ENCODE measurements at regions not wholly inside any gene's neighbourhood (a gene's known extent, or its start where the extent isn't known, plus 50 kb on each side); places are given as distances from the start of the nearest gene placed in this dataset.

DNA sequence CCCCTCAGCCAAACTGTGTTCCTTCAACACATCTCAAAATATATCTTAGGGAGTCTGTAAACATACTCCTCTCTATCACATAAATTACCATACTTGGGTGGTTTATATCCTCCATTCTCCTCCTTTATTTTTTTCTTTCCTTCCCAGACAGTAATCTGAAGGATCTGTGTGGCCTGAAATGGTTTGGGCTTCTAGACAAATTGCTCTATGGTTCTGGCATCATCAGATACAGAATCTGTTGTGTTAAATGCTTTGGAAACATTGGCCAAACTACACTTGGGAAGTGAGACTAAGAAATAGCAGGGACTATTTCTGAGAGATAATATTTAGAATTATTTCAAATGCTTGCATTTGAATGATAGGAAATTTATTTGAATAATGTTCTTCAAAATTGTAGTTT, 353.0 kb upstream of the KCND2 start:
- intact Hi-C loops (cut with micrococcal nuclease) = no loop called here
- no peak for DNase-seq
- Mint-ChIP-seq H3K9me3 (peaks cover 7% of the 10 kb centered on the region), H3K4me3 (no peak overlapping the region), H3K4me1 (no peaks in the 10 kb centered on the region), H3K36me3 (ENCODE audit: low read depth) (no peaks in the 10 kb centered on the region), H3K27me3 (no peaks in the 10 kb centered on the region), H3K27ac (no peak overlapping the region)
- TF ChIP-seq, protein P1, sequence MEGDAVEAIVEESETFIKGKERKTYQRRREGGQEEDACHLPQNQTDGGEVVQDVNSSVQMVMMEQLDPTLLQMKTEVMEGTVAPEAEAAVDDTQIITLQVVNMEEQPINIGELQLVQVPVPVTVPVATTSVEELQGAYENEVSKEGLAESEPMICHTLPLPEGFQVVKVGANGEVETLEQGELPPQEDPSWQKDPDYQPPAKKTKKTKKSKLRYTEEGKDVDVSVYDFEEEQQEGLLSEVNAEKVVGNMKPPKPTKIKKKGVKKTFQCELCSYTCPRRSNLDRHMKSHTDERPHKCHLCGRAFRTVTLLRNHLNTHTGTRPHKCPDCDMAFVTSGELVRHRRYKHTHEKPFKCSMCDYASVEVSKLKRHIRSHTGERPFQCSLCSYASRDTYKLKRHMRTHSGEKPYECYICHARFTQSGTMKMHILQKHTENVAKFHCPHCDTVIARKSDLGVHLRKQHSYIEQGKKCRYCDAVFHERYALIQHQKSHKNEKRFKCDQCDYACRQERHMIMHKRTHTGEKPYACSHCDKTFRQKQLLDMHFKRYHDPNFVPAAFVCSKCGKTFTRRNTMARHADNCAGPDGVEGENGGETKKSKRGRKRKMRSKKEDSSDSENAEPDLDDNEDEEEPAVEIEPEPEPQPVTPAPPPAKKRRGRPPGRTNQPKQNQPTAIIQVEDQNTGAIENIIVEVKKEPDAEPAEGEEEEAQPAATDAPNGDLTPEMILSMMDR (IDR thresholded peaks at IDR 0.05) = no peak
- ATAC-seq (ENCODE audit: low read depth) = no peak
- POLR2A ChIA-PET = no interaction called here
- CTCF ChIA-PET = no interaction called here

DNA sequence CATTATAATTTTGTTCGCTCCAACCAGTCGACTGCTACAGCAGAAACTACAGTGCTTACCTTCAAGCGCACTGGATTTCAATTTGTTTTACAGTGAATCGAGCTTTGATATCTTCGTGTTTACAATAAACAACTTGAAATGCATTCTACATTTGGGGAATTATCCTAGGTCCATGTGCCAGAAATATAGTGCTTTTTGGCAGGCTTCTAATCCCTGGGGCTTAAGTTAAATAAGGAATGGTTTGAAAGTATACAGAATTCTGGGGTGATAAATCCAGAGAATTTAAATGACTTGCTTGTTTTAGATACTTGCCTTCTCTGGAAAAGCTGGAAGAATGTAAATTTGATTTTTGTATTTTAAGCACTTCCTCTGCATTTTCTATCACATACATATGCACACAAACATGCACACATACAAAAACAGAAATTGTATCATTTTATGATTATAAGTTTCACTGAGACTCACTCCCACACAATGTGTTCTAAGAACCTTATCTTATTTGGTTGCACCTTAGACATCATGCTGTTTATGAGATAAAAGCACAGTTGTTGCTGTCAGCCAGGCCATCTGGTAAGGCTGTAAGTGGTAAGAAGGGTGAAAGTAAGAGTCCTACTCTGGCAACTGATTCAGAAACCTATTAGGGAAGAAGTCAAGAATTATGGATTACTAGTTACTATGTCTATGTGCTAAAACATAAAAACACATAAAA, 347.2 kb upstream of the KCND2 start:
- intact Hi-C loops (cut with micrococcal nuclease) = no loop called here
- ChIA-PET POLR2A (no interaction called here), CTCF (no interaction called here)
- TF ChIP-seq, protein P1 (IDR thresholded peaks at IDR 0.05) = no peak
- Mint-ChIP-seq H3K9me3 (no peaks in the 10 kb centered on the region), H3K4me1 (no peaks in the 10 kb centered on the region), H3K36me3 (ENCODE audit: low read depth) (no peaks in the 10 kb centered on the region), H3K27ac (no peak overlapping the region), H3K27me3 (no peaks in the 10 kb centered on the region), H3K4me3 (no peak overlapping the region)
- ATAC-seq (ENCODE audit: low read depth) = no peak
- no peak for DNase-seq

DNA sequence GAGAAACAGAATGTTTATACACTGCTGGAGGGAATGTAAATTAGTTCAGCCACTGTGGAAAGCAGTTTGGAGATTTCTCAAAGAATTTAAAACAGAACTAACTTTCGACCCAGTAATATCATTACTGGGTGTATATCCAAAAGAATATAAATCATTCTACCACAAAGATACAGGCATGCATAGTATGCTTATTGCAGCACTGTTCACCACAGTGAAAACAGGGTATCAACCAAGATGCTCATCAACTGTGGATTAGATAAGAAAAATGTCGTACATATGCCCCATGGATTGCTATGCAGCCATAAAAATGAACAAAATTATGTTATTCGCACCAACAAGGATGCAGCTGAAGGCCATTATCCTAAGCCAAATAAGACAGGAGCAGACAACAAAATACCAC, 343.1 kb upstream of the KCND2 start:
- intact Hi-C loops (cut with micrococcal nuclease) = no loop called here
- ChIA-PET CTCF (no interaction called here), POLR2A (no interaction called here)
- Mint-ChIP-seq H3K4me3 (no peak overlapping the region), H3K4me1 (no peaks in the 10 kb centered on the region), H3K36me3 (ENCODE audit: low read depth) (no peaks in the 10 kb centered on the region), H3K27ac (no peak overlapping the region), H3K27me3 (no peaks in the 10 kb centered on the region), H3K9me3 (no peaks in the 10 kb centered on the region)
- DNase-seq (no peak), ATAC-seq (ENCODE audit: low read depth) (no peak)
- TF ChIP-seq, protein P1 (IDR thresholded peaks at IDR 0.05) = no peak

DNA sequence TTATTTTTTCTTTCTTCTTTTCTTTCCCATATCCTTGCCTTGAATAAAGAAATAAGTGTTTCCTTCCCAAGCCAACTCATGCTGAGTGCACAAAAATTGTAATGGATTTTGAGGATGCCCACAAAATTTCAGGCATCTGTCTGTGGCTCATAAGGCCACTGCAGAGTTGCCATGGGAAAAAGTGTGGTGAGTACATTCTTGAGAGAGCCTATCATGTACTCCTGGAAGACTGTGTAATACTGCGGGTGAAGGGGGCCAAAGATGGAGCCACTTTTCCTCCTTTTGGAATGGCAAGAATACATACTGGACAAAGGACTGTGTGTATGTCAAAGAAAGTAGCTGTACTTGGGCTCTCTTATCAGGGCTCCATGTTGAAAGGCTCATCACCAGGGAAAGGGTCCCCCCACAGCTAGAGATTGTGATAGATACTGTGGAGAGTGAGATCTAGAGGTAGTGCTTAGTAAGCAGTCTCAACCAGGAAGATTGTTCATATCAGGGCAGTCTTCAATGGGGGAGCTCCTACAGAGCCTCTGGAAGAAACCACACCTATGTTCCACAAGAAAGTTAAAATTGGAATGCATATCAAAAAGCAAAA, 341.6 kb upstream of the KCND2 start:
- Mint-ChIP-seq H3K9me3 (no peaks in the 10 kb centered on the region), H3K4me1 (no peaks in the 10 kb centered on the region), H3K36me3 (ENCODE audit: low read depth) (no peaks in the 10 kb centered on the region), H3K27ac (no peak overlapping the region), H3K4me3 (no peak overlapping the region), H3K27me3 (no peaks in the 10 kb centered on the region)
- ATAC-seq (ENCODE audit: low read depth) (no peak), DNase-seq (no peak)
- POLR2A ChIA-PET = no interaction called here
- intact Hi-C loops (cut with micrococcal nuclease) = no loop called here
- TF ChIP-seq, protein P1 (IDR thresholded peaks at IDR 0.05) = no peak
- CTCF ChIA-PET = no interaction called here

DNA sequence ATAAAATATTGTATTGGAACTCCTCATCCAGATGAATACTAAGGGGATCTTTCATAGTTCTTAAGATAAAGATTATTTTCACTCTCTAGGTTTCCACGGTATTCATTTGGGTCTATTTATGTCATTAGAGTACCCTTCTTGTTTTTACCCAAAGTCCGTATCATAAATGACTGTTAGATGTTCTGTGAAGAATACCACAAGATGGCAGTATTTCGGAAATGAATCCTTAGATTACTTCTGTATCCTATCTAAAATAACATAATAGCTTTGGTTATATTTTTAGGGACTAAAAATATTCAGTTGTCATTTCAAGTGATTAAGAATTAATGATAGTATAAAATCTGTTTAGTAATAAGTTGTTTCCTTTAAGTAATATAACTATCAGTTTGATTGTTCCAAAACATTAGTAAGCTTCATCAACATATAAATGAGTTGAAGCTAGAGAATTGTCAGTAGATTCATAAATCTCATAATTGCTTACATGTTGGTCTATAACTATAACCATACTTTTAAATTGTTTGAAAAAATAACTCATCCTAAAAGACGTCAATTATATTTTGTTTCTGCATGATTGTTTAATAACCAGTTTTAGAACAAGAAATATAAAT, 337.5 kb upstream of the KCND2 start:
- Mint-ChIP-seq H3K4me3 (no peak overlapping the region), H3K4me1 (no peaks in the 10 kb centered on the region), H3K36me3 (ENCODE audit: low read depth) (no peaks in the 10 kb centered on the region), H3K27me3 (no peaks in the 10 kb centered on the region), H3K9me3 (no peaks in the 10 kb centered on the region), H3K27ac (no peak overlapping the region)
- no peak for ATAC-seq (ENCODE audit: low read depth)
- DNase-seq = no peak
- intact Hi-C loops (cut with micrococcal nuclease) = loop anchor here (5.0 kb wide), 2 partner anchors 622 to 787 kb away; no protein-coding TSS in a partner anchor
- ChIA-PET POLR2A (no interaction called here), CTCF (no interaction called here)
- TF ChIP-seq, protein P1 (IDR thresholded peaks at IDR 0.05) = no peak
